ENCODE measurements at regions not wholly inside any gene's neighbourhood (a gene's known extent, or its start where the extent isn't known, plus 50 kb on each side); places are given as distances from the start of the nearest gene placed in this dataset.

DNA sequence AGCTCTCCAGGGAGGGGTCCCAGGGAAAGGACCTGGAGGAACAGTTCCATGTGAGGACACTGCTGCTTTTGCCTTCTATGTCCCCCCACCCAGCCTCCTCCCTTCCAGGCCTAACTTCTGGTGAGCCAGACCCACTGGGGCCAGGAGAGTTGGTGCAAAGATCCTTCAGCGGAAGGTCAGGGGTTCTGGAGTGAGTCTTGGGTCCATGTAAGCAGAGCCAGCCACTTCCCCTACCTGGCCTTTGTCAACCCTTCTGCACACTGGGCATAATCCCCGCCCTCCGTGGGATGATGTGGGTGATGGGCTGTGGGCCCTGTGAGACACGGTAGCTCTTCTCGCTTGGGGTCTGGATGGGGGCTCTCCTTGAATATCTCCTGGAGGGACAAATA lies 76.9 kb downstream of the RHOB start:
- DNase-seq = no peak

DNA sequence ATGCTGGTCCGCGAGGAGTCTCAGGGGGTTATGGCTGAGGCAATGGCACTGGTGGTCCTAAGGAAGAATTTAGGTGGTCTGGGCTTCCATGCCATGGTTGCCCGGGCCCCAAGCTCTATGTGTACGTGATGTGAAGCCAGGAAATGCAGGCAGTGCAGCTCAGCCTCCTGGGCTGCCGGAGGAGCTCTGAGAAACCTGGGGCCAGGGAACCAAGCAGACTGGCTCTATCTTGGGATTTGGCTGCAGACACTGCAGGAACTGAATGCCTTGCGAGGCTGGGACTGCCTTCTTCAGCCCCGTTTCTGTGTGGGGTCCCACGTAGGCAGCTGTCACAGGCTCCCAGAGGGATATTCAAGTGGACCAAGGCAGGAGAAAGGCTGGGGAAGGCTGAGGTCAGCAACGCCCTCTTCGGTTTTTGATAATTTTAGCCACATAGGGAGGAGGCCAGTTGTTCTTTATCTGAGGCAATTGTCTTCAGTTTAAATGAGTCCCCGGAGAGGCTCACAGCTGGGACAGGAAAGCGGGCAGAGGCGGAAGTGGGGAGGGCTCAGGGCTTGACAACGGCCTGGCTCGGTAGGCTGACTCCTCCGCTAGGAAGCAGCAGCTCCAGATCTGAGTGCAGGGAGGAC lies 77.7 kb downstream of the RHOB start:
- peak; percentile 87 to 88 for DNase-seq

DNA sequence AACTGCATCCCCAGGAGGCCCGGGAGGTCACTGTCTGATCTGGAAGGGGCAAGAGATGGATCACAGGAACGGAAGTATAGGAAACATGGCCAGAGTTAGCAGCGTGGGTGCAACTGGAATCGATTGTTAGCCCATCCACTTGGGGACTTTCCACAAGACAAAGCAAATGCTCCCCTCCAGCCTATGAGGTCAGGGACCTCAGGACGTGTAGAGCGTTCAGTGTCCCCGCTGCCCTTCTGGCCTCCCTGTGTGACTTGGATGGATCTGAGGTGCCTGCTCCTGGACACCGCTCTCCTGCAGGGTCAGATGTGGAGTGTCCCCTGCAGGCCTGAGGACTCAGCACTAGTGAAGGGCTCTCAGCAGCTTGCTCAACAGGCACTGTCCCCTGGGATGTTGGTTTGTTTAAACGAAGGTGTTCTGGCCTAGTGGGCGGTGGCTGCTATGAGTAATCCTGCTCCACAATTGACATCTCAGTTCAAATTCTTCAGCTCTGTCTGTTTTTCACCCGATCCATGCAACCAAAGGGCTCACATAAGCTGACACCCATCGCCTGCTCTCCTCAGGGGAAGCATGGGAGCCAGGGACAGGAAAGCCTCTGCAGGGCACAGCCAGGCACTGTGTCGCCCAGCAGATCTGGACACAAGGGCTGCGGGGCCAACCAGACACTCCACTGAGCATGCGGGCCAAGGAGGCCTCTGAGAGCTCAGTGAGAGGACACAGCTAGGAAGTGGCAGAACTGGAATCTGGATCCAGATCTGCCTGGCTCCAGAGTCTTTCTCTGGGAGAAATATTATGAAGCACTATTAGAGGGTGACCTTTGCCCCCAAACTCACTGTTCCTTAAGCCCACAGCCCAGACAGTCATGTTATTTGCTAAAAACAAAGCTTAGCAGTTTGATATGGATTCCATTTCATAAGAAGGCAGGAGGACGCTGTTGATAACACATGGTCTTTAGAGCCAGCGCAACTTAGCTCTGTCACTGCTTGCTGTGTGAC lies 78.5 kb downstream of the RHOB start:
- no peak for DNase-seq

DNA sequence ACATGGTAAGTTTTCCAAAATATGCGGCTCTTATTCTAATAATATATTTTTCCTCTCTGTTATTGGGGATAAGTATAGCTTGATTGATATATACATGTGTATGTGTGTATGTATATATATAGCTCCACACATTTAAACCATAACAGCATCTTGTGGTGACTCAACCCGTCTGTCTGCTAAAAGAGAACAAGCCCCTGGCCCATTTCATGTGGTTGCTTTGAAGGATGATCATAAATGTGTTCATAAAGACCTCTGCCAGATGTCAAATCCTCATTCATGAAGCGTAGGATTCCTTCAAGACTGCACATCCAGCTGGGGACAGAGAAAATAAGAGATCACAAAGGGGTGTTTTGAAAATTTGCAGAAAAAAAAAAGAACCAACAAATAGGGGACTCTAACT lies 79.3 kb downstream of the RHOB start:
- no peak for DNase-seq

DNA sequence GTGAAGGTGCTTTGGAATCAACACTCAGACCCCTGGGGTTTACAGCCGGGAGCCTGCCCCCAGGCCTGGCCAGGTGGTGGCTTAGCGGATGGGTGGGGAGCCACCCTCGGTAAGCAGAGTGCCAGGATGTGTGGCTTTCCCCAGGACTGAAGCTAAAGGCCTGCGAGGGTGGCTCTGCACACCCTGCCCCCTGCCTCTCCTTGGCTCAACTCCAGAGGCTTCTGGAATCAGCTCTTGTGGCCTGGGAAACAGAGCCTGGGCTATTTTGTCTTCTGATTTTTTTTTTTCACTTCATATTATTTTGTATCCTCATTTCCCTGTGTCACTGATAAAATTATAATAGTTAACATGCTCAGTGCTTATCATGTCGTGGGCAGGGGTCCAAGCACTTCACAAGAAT lies 79.8 kb downstream of the RHOB start:
- peak in 1 of 2 experiments; percentile 4 for DNase-seq

DNA sequence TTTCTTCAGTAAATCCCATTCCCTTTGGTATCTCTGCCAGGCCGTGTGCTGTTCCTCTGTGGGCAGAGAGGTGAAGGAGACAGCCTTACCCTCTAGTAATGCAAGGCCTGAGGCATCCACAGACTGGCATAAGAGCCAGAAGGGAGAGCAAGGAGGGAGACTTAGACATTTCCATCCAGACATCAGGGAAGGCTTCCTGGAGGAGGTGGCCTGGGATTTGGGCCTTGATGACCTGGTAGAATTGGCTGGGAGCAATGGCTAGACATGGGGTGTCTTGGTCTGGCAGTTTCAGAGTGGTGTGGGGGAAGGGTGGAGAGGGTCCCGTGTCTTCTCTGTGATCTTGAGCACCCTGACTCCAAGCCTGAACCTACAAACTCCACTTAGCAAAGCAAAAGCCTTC lies 81.8 kb downstream of the RHOB start:
- DNase-seq = no peak

DNA sequence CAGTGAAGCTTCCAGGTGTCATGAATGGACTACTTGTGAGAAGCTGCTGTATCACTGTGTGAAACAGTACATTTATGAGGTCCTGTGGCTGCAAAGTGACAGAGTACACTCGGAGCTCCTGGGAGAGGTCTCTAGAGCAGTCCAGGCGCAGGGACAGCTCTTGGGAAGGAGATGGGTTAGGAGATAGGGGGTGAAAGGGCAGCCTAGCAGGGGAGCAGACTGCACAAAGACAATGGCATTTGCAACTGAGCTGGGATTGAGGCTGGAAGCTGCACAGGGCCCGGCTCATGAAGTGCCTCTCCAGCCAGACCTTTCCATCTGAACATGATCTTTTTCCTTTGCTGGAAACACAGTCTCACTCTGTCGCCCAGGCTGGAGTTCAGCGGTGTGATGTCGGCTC lies 83.6 kb downstream of the RHOB start:
- DNase-seq = no peak

DNA sequence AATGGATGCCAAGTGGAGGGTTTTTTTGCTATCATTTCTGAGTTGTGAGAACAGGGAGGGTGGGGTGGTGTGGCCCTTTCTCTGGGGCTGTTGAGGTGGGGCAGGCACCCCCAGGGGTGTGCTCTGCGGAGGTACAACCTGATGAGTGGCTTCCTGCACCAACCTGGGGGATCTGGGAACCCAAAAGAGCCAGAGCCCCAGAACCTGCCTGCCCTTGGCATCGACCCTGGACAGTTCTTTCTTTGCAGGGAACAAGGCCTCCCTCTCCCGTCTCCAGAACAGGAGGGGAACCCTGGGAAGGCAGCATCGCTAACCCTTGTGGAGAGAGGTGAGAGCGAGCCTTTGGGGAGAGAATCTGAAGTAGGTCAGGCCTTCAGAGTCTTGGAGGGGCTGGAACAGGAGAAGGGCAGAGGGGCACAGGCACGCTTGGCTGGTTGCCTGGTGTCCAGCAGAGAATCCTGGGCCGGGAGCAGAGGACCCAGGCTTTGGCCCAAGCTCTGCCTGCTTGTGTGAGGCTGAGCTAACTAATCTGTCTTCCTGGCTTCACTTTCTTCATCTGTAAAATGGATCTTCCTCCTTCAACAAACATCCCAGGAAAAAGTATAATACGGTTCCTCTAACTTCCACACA lies 84.9 kb downstream of the RHOB start:
- no peak for DNase-seq

DNA sequence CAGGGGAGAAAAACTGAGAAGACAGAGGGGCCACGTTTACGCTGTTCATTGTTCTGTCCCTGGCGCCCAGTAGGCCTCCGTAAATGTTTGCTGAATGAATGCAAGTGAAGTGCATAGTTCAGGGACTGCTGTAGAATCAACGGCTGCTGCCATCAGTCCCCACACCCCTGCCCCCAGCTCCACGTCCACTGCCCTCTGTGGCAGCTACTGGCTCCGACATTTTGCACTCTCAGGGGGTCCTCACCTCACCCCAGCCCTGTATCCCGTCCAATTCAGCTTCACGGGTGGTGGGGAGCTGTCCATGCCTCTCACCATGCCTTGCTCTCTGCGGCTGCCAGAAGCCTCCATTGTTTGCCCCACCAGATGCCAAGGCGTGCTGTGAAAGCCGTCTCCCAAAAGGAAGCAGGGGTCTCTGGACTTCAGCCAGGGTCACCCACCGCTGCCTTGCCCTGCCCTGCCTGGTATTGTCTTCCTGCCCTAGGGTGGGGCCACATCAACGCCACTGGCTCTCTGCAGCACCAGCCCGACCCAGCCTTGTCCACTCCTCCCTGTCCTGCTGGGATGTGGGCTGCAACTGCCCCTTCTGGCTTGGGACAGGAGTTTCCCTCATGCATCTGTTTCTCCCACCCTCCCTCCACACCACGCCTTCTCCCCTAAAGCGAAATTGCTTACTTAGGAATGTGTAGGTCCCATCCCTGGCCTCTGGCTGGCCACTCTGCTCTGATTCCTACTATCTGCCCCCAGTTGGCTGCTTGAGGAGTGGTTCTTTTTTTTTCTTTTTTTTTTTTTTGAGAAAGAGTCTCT lies 86.0 kb downstream of the RHOB start:
- no peak for DNase-seq

DNA sequence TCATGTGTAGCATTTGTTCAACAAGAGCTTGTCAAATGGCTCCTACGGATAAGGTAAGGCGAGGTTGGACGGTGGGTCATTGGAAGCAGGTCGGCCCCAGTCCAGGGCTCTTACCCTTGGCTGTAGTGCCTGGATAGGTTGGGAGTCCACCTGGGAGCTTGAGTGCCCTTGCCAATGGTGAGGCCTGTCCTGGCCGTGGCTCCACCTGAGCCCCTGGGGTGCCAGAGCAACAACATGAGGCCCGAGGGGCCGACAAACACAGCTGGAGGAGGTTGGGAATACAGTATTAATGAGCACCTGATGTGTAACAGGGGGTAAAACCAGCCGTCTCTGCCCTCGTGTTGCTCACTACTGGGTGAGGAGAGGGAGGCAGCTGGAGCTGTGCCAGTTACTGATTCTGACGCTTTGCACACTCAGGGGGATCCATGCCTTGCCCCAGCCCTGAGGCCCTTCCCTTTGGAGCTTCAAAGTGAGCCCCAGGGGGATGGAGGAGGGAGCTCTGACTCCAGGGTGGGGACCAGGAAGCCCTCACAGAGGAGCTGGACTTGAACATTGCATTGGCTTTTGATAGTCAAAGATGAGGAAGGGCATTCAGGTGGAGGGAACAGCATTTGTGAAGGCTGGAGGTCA lies 87.2 kb downstream of the RHOB start:
- DNase-seq = no peak

DNA sequence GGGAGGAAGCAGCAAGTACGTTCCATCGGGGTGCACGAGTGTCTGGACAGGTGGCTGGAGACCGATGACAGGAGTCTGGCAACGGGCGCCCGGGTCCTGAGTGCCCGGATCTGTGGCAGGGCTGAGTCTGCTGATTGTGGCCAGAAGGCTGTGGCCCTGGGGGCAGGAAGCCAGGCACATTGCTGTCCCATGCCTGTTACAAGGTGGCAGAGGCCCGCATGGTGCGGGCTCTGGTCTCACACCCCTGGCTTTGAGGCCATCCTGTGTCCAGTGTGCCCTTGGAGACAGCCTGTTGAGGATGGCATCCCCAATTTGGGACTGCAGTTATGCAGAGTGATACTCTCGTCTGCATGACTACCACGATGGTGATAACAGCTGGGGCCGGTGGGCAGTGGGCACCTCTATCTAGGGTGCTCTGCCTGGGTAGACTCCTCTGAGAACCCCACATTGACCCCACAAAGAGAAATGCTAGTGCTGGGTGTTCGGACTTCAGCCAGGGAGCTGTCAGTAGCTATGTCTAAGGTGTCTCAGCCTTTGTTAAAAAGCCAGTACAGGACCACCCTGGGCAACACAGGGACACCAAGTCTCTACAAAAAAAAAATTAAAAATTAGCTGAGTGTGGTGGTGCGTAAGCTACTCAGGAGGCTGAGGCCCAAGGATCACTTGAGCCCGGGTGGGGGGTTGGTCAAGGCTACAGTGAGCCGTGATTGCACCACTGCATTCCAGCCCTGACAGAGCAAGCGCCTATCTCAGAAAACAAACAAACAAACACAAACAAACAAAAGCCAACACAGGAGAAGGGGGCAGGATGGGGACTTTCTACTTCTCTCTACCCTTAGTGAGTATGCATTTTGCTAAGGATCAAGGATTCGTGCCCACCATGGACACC lies 88.3 kb downstream of the RHOB start:
- DNase-seq = no peak

DNA sequence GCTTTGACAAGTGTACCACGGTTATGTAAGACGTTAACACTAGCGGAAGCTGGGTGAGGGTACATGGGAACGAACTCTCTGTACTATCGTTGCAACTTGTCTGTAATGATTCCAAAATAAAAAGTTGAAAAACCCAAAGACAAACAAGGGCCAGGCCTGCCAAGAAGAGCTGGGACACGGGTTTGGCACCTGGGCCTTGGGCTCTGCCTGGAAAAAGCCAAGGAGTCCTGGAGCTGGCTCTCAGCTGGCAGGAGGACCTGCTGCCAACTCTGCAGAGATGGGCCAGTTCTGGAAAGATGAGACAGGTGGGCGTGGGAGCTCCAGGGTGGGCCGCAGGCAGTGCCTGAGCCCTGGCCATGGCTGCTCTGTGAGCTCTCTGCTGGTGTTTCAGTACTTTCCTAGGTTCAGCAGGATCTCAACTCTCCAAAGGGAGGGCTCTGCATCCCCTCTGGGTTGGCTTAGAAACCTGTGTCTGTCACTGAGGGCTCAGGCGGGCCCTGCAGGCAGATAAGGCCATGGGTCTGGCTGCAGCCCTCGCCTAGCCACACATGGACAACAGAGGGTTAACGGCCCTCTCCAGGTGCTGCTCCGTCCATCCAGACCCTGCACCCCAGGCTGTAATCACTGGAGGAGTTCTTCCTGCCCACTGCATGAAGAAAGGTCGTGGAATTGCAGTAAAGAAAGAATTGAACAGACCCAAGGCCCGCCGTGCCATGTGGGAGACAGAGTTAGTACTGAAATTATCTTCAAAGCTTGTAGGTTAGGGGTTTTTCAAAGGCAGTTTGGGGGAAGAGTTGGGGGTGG lies 89.9 kb downstream of the RHOB start:
- DNase-seq = no peak

DNA sequence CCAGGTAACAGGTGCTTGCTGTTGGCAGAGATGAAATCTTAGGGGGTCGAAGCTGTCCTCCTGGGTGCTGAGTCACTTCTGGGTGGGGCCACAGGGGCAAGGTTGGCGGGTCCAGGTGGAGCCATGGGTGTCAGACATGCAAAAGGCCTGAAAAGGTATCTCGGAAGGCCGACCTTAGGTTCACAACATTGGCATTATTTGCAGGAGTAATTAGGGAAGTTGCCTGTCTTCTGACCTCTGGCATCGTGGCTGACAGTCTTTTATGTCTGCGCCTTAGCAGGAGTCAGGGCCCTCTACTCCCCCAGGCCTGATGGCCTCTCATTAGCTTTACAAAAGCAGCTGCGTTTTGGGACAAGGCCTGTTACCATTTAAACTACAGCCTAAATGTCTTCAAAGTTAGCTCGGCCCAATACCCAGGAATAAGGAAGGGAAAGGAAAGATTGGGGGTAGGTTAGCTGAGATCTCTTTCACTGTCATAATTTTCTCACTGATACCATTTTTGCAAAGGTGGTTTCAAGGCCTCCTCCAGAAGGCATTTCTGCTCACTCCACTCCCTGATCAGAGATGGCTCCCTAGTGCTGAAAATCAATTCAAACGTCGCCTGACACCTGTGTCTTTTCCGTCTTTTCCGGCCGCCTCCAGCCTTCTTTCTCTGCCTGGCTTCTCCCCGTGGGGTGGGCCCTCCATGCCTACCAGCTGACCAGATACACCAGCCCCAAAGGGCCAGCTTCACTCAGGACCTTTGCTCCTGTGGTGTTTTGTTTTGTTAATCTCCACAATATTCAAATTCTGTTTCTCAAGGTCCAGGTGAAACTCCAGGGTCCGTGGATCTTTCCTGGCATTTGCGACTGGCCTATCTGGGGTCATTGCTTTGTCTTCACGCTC lies 90.8 kb downstream of the RHOB start:
- no peak for DNase-seq

DNA sequence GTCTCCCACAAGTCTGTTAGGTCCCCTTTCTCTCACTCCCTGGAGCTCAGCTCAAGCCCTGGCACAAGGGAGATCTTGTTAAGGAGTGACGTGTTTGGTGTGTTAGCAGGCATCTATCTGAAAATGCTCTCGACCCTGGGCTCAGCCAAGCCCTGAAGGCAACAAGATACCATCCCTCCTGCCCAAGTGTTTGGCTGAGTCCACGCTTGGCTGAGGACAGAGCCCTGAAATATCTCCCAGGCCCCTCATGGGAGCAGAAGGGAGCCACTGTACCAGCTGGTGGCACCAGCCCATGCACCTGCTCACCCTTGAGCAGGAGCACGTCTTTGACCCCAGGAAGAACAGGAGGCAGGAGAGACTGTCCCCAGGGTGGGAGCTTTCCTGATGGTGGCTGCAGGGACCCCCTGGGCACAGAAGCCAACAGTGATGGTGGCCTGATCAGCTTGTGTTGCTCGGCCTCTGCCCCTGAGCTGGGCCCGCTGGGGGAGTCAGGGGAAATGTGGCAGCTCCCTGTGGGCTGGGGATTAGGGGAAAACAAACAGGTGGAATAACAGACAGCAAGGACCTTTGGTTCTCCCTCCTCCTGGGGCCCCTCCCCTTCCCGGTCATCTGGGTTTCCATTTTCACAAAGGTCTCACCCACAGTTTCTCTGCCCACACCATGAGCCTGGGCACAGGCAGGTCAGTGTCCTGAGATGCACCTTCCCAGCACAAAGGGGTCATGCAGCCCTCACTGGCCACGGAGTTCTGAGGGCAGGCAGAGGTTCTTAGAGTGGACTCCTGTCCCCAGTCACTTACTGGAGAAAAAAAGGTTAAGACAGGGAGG lies 91.6 kb downstream of the RHOB start:
- no peak for DNase-seq

DNA sequence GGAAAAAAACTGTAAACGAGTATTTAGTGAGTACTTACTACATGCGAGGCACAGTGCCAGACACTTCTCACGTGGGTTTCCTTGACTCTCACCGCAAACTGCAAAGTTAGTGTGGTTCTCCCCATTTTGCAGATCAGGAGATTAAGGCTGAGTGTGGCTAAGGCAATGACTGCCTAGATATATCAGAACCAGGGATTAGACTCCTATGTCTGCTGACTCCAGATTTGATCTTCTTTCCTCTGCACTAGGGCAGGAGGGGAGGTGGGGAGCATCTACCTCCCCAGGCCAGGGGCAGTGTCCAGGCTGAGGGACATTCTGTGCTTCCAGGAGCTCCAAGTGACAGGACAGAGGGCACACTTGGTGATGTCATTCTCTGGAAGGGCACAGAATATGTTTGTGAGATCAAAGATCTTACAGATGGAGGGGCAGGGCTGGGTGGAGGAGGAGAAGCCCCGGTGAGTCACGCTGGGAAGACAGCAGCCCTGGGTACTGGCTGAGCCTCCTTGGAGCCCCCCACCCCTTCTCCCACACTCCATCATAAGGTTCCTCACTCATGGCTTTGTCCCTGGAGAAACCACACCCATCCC lies 92.4 kb downstream of the RHOB start:
- no peak for DNase-seq

DNA sequence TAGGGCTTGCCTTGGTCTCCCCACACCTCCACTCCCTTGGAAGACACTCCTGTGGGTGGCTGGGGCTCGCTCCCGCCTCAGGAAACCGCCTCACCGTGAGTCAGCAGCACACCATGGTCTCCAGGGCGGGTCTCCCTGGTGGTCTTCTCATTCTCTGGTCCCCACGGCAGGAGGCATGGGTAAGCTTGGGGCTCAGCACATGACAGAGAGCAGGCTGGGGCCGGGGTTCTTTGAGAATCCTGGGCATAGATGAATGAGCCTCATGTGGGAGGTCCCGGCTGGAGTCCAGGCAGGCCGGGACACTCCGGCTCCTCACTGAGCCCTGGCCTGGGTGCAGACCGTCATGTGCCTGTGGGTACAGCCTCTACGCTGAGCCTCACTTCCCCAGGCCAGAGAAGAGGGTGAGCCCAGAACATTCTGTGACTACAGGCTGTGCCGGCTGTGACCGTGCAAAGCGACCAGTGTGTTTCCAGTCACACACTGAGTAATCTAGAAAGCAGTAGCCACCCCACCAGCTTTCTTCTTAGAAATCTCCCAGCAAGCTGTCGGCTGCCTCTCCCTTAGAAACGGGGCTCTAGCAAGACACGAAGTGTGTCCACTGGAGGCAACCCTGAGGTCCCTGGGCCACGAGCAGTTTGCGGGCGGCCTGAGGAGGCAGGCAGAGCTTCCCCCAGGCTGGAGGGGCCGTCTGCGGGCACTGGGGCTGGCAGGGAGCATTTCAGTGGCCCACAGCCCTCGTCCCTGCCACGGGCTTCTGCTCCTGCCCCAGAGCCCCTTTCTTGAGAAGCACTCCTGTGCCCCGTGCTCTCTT lies 93.1 kb downstream of the RHOB start:
- no peak for DNase-seq

DNA sequence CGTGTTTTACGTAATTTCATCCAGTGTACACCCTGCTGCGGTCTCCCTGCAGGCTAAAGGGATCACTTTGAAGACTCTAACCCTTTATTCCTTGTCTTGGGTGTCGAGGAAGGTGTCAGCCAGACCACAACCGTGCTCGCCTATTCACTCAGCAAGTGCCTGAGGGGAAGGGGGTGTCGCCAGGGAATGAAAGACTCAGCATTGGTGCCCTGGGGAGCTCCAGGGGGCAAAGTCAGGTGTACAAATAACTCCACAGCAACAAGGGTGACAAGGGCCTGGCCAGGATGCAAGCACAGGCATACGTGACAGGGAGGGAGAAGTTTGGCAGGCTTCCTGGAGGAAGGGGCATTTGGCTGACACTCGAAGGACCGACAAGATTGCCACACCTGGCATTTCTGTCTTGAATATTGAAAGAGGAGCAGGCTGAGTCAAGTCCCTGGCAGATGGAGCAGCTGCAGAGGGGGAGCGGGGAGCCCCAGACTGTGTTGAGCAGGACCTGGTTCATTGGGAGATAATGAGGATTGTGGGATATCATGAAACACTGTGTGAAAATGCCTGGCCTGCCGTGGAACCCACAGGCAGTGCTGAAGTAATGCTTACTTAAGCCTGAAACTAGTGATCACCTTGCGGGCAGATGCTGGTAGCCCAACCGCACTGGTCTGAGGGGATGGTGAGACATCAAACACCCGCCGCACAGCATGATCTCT lies 93.9 kb downstream of the RHOB start:
- no peak for DNase-seq

Measured in Kasumi-1 (cell line).